HG03342 (cell line): ENCODE measurements at regions not wholly inside any gene's neighbourhood (a gene's known extent, or its start where the extent isn't known, plus 50 kb on each side); places are given as distances from the start of the nearest gene placed in this dataset.

ENCODE experiments used
- ATAC-seq: cut with Tn5 transposase; IDR thresholded peaks from one replicate; pipeline ENCODE4 v1.9.1; 2021; ENCODE audit warnings: mild to moderate bottlenecking, moderate library complexity; ENCODE audit not compliant: unreplicated experiment

DNA sequence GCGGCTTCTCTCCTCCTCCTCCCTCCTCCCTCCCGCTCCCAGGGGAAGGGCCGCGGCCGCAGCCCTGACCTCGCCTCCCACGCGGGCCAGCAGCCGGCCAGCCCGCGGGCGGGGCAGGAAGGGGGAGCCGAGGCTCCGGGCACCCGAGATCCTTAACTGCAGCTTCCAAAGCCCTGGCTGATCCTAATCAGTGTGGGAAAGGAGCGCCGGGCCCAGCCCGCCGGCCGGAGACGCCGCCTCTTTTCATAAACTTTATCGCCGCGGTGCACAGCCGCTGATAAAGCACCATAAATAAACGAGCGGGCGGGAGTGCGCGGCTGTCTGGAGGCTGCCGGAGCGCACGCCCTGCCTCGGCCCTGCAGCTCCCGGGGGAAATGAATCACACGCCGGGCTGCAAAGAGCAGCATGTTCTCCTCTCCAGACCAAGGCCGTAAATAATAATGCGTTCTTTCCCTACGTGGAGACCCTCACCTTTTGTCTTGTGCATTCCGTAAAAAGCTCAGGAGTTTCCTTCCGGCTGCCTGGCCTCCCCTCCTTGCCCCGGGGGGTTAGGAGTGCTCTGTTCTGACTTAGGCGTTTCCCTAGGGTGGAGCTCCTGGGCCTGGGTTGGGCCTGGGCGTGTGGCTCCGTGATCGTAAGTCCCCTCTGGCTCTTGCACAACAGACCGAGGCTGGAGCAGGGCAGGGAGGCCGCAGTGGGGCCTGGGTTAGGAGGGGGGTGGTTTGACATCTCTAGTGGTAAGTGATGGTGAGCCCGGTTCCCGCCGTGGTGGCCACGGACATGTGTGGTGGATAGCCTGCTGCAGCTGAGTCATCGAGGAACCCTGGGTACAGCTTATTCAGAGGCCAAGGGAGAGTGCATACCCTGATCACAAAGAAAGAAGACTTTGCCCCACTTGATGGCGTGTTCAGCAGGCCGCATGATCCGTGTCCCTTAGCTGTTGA, 132.6 kb upstream of the HES1 start:
- ATAC-seq: peak; percentile 73

GRCh38 chr3:194005930-194006501, 129.9 kb upstream of the HES1 start:
- no peak for ATAC-seq

GRCh38 chr3:194007592-194008337, 128.2 kb upstream of the HES1 start:
- ATAC-seq: no peak

DNA sequence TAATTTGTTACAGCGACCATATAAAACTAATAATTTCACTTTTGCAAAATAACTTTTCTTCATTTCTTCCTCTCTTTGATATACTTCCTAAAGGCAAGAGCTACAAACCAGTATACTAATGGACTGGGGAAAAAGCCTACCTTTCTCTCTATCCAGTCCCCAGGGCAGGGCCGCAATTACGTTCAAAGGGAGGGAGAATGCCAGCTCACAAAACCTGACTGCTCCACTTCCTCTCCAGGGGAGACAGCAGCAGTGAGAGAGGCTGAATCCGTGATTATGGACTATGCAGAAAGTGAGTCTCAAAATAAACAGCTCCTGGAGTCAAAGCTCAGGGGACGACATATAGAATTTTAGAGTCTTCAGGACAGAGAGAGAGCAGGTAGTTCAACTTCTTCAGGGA, 126.9 kb upstream of the HES1 start:
- no peak for ATAC-seq

DNA sequence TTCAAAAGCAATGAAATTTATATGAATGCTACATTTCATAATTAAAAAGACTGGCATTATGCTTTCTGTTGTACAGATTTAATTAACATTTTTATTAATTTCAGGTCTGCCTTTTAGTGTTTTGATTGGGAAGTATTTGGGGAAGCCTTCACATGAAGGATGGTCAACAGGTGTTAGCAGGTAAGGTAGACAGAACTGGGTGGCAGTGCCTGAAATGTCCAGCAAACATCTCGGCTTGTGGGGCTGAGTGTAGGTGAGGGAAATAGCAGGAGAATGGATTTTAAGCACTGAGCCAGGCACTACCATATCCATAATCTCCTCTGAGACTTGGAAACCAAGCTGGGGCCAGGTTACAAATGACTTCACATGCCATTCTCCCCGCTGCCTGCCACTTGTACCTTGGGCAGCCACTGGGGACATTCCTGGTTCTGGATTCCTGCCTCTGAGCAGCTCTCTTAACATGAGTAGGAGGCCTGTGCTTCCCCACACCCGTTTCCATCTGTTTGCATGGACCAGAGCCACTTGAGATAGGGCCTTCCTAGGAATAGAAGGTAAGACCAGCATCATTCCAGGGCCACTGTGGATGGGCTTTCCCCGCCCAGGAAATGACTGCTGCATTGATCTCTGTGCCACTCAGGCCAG, 125.9 kb upstream of the HES1 start:
- no peak for ATAC-seq

DNA sequence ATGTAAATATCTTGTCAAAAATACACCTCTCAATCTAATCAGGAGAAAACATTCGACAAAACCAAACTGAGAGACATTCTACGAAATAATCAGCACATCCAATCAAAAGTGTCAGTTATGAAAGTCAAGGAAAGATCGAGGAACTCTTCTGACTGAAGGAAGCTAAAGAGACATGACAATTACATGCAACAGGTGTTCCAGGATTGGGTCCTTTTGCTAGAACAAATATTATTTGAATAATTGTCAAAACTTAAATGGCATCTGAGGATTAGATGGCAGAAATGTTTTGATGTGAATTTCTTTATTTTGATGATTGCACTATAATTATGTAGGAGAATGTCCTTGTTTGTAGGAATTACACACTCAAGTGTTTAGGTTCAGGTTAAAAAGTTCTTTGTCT, 124.1 kb upstream of the HES1 start:
- no peak for ATAC-seq

- ATAC-seq: no peak
Measured at GRCh38 chr3:194013928-194014327, 122.0 kb upstream of the HES1 start.

- ATAC-seq: no peak
Measured at GRCh38 chr3:194014756-194015155, 121.2 kb upstream of the HES1 start.

DNA sequence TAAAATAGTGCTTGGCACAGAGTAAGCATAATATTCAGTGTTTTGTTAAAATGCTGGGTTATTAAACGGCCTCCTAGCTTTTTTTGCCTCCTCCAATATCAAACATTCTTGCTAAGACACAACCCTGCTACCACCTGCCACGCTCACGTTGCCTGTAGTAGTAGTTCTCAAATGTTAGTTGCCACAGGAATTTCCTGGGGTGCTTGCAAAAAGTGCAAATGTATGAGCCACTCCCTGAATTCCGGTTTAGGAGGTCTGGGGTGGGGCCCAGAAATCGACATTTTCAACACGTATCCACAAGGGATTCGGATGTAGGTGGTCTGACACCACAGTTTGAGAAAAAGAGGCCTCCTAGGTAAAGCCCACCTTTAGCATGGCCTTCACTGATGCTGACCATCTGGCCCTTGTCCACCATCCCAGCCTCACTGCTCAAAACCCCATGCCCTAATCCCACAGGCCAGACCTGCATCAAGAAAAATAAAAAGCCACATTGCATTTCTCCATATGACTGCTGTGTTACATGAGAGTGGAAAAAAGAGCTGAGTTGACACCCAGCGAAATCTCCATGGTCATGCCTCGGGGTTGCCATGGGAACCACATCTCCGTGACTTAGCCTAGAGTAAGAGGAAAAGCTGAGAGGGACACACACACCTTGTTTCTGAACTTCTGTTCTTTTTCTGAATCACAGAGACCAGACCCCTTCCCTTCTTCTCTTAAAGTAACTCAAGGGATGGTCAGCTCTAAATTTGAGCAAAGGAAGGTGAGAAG, 116.4 kb upstream of the HES1 start:
- no peak for ATAC-seq

DNA sequence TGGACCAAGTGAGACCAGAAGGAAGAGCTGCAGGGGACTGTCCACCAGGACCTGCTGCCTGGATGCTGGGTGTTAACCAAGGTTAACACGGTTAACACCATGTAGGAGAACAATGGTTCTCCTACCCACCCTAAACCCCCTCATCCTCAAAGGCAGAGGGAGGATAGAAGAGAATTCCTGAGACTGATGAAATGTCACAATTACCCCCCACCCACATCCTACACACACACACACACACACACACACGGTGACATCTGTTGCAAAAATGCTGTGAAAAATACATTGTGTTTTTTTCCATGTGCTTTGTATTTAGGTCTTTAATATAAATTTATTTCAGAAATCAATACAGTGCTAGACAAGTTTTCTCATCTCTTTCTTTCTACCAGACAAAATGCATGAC, 113.9 kb upstream of the HES1 start:
- no peak for ATAC-seq

- ATAC-seq: no peak
Measured at GRCh38 chr3:194022816-194023215, 113.1 kb upstream of the HES1 start.

GRCh38 chr3:194023501-194024280, 112.3 kb upstream of the HES1 start:
- ATAC-seq: no peak

DNA sequence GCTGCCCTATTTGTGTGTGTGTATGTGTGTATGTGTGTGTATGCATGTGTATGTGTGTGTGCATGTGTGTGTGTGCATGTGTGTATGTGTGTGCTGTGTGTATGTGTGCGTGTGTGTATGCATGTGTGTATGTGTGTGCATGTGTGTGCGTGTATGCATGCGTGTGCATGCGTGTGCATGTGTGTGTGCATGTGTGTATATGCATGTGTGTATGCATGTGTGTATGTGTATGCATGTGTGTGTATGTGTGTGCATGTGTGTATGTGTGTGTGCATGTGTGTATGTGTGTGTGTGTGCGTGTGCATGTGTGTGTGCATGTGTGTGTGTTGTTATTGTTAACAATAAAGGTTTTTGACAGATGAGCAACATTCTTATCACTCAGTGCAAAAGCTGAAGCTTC, 110.8 kb upstream of the HES1 start:
- ATAC-seq: no peak

DNA sequence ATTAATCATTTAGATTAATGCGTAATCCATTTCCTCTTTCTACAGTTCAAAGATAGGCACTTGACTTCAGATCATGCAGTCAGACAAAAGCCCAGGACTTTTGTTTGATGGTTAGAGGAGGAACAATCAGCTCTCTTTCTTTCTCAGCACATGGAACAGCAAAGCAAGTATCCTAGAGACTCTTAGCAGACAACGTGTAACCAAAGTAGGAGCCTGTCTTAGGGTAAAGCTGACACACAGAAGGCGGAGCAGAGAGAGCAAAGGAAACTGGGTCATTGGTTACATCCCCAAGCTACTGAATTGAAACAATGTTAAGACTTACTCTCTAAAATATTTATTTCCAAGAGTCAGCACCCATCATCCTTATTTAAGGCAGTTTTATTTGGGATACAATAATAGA, 110.0 kb upstream of the HES1 start:
- no peak for ATAC-seq

DNA sequence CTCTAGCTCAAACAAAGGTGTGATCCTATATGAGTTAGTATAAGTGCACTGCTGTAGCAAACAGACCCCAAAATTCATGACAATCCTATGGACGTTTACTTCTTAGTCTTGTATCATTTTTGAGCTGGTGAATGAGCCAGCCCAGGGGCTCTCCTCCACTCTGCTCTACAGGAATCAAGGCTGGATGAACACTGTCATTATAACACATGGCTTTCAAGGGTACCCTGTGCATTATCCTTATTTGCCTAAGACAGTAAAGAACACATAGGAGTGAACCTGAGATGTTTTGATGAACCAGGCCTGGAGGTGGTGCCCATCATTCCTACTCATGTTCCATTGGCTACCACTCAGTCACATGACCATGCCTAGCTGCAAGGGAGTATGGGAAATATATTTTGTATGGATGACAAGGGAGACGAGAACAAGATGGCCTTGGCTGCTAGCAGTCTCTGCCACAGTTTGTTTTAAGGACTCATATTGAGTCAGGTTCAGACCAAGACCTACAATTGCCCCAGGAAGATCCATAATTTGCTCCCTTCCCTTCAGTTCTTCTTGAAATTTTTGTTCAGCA, 107.4 kb upstream of the HES1 start:
- ATAC-seq: no peak

- no peak for ATAC-seq
Measured at GRCh38 chr3:194029846-194030245, 106.1 kb upstream of the HES1 start.

DNA sequence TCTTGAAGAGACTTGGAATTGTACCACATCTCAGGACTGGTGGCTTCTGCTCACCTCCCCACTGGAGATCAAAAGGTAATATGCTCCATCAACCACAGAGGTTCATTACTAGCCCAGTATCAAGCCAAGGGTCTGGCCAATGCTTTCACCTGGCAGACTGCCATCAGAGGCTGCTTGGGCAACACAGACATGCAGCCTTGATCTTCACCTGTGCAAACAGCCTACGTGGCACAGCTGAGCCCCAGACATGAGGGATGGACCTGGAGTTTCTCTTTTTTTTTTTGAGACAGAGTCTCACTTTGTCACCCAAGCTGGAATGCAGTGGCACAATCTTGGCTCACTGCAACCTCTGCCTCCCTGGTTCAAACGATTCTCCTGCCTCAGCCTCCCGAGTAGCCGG, 105.6 kb upstream of the HES1 start:
- ATAC-seq: no peak

GRCh38 chr3:194031349-194031748, 104.6 kb upstream of the HES1 start:
- no peak for ATAC-seq

DNA sequence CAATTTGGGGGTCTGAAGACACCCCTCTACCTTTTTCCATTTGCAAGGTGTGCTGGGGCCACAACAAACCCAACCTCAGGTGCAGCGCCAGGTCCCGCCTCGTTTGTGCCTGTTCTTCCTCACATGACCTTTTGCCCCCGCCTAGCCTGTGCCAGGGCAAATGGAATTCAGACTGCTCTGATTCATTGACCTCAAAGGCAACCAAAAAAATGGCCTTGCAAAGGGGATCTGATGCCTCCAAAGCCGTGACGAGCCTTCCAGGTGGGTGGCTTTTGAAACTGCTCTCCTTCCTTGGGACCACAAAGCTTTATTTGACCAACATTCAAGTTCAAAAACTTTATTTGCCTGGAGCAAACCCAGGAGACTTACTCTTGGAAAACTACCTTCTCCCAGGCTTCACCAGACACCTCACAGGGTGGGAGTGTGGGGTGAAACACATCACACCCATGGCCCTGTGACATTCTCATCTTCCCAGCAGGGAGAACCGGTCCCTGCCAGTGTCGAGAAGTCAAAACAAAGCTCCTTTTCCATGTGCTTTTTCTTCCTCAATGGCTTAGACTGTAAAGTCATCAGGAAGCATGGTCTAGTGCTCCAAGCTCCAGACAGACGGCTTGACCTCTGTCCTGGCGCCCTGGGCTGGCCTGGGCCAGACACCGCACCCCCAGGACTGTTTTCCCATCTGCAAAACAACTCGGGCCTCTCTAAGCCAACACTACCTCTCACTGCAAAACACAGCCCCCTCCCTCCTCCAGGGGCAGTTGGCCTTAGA, 103.9 kb upstream of the HES1 start:
- ATAC-seq: no peak
